ENCODE measurements at regions not wholly inside any gene's neighbourhood (a gene's known extent, or its start where the extent isn't known, plus 50 kb on each side); places are given as distances from the start of the nearest gene placed in this dataset.
"Not testable (repeated sequence)": the region's sequence is repeated elsewhere in the genome, so short reads cannot be mapped to it uniquely, and the experiment has no call there.

DNA sequence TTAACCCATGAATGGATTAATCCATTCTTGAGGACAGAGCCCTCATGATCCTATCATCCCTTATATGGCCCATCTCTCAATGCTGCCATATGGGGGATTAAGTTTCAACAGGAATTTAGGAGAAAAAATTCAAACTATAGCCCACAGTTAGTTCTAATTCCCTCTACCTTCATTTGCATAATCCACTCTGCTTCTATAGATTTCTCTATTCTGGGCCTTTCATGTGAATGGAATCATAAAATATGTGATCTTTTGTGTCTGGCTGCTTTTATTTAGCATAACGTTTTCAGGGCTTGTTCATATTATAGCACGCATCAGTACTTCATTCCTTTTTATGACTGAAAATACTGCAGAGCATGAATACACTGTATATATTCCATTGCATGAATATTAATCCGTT lies 55.4 kb downstream of the CTSL start:
- no peaks in the 10 kb centered on the region for H3K4me1 Mint-ChIP-seq
- no peaks in the 10 kb centered on the region for H3K27me3 Mint-ChIP-seq
- ChIA-PET POLR2A (no interaction called here), CTCF (no interaction called here)
- H3K4me3 Mint-ChIP-seq: no peak overlapping the region
- H3K9me3 Mint-ChIP-seq: no peaks in the 10 kb centered on the region
- no peak overlapping the region for H3K27ac Mint-ChIP-seq
- H3K36me3 Mint-ChIP-seq (ENCODE audit: low read depth): no peaks in the 10 kb centered on the region
- DNase-seq: no peak

DNA sequence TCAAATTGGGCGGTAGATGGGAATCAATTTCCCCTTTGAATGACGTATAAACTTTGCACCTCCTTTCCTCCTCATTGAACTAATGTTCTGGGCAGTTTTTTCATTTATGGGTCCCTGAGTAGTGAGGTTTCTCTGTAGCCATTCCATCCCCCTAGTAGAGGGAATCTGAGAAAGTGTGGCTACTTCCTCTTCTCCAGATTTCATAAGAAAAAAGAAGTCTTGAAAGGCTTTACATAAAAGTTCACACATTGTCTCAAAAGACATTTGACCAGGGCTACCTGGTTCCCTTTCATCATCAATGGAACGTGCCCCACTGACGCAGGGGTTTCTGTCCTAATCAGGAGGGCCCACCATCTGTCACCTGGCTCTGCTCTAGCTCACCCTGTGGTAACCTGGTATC lies 57.3 kb downstream of the CTSL start:
- H3K27ac Mint-ChIP-seq: no peak overlapping the region
- DNase-seq: no peak
- ChIA-PET CTCF (no interaction called here), POLR2A (no interaction called here)
- H3K27me3 Mint-ChIP-seq: no peaks in the 10 kb centered on the region
- no peaks in the 10 kb centered on the region for H3K4me1 Mint-ChIP-seq
- H3K4me3 Mint-ChIP-seq: no peak overlapping the region
- H3K9me3 Mint-ChIP-seq: no peaks in the 10 kb centered on the region
- H3K36me3 Mint-ChIP-seq (ENCODE audit: low read depth): no peaks in the 10 kb centered on the region

DNA sequence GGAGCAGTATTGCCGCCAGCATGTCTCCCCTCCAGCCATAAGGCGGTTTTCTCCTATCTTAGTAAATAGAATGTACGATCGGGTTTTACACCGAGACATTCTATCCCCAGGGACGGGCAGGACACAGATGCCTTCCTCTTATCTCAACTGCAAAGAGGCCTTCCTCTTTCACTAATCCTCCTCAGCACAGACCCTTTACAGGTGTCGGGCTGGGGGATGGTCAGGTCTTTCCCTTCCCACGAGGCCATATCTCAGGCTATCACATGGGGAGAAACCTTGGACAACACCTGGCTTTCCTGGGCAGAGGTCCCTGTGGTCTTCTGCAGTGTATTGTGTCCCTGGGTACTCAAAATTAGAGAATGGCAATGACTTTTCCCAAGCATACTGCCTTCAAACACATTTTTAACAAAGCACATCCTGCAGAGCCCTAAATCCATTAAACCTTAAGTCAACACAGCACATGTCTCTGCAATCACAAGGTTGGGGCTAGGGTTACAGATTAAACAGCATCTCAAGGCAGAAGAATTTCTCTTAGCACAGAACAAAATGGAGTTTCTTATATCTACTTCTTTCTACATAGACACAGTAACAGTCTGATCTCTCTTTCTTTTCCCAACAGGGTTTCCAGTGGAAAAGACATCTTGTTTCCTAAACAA lies 59.5 kb downstream of the CTSL start:
- H3K27me3 Mint-ChIP-seq; H3K9me3 Mint-ChIP-seq; H3K4me3 Mint-ChIP-seq; H3K4me1 Mint-ChIP-seq; POLR2A ChIA-PET; CTCF ChIA-PET; H3K27ac Mint-ChIP-seq; DNase-seq; H3K36me3 Mint-ChIP-seq (ENCODE audit: low read depth): not testable (repeated sequence)

DNA sequence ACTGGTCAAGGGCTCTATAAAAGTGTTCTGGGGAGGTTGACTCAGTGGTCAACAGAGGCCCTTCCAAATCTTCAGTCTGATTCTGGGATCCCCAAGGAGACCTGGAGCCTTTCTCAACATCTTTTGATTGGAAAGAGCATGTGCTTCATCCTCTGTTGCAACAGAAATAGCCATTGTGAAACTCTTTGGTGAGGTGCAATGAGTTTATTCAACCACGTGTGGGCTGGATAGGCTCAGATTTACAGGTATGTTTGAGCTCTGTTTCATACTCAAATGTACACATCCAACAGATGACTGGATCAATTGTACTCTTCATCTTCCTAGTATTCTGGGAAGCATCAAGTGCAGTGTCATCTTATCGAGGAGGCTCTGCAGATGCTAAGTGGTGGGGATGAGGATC lies 60.5 kb downstream of the CTSL start:
- H3K4me1 Mint-ChIP-seq: no peaks in the 10 kb centered on the region
- no peaks in the 10 kb centered on the region for H3K36me3 Mint-ChIP-seq (ENCODE audit: low read depth)
- H3K27me3 Mint-ChIP-seq: no peaks in the 10 kb centered on the region
- DNase-seq: no peak
- H3K4me3 Mint-ChIP-seq: no peak overlapping the region
- POLR2A ChIA-PET: no interaction called here
- no peak overlapping the region for H3K27ac Mint-ChIP-seq
- CTCF ChIA-PET: no interaction called here
- H3K9me3 Mint-ChIP-seq: no peaks in the 10 kb centered on the region

DNA sequence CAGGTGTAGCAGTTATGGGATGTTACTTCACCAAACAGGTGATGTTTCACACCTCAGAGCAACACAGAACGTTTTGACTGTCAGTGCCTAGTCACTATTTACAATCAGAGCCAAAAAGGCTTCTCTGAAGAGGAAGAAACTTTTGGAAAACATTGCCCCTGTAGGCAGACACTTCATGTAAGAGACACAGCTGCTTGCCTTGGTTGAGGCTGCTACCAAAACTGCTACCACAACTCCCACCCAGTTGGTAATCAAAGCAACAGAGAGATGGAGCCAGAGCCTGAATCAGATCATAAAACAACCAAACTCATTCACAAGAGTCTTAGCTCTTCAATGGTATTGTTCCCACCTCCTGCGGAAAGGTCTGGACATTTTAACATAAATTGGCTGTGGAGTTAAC lies 61.0 kb downstream of the CTSL start:
- CTCF ChIA-PET: no interaction called here
- POLR2A ChIA-PET: no interaction called here
- Mint-ChIP-seq H3K4me3 (no peak overlapping the region), H3K27ac (no peak overlapping the region), H3K27me3 (no peaks in the 10 kb centered on the region), H3K4me1 (peaks cover 1% of the 10 kb centered on the region), H3K36me3 (ENCODE audit: low read depth) (no peaks in the 10 kb centered on the region), H3K9me3 (no peaks in the 10 kb centered on the region)
- no peak for DNase-seq

DNA sequence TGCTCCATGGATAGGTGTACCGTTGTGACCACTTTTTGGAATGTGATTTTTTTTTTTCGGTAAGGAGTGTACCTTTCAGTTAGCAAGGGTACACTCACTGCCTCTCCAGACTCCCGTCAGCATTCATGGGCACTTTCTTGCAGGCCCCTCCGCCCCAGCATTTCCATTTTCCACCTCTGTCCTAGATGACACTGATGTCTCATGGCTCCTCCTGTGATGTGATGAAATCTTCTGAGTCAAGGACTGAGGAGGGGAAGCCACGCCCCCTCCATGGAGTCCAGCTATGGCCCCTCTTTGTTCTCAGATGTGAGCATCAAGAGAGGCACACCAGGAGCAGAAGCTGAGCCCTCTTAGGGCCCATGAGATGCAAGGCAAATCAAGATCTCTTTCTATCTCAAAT lies 61.8 kb downstream of the CTSL start:
- Mint-ChIP-seq H3K4me1 (peaks cover 4% of the 10 kb centered on the region), H3K4me3 (no peak overlapping the region)

DNA sequence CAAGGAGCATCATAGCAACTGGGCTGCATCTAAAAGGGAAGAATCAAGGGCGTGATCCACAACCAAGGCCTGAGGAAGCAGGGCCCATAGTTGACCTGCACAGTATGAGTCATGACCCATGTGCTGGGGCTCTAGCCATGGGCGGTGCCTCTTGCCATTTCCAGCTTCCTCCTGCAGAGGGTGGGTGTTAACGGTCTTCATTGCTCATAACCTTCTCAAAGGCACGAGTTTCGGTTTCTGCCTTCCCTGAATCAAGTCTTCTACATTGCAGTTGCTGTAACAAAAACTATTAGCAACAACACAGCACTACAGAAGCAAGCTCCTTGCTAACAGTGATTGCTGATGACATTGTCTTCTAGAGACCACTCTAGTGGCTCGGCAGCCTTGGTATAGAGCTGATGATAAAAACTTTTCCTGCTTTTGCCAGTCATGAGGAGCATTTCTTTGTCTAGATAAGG lies 66.9 kb downstream of the CTSL start:
- peak; percentile 38 for DNase-seq
- Mint-ChIP-seq H3K36me3 (ENCODE audit: low read depth) (no peaks in the 10 kb centered on the region), H3K4me1 (peaks cover 32% of the 10 kb centered on the region), H3K27ac (peak overlapping the region; percentile 55), H3K4me3 (no peak overlapping the region), H3K27me3 (no peaks in the 10 kb centered on the region), H3K9me3 (peaks cover 4% of the 10 kb centered on the region)
- CTCF ChIA-PET: no interaction called here
- POLR2A ChIA-PET: no interaction called here

More for the DNA sequence above, 61.8 kb downstream of the CTSL start:
- no peaks in the 10 kb centered on the region for H3K9me3 Mint-ChIP-seq
- H3K27ac Mint-ChIP-seq: no peak overlapping the region
- ChIA-PET CTCF (no interaction called here), POLR2A (no interaction called here)
- no peak for DNase-seq
- H3K36me3 Mint-ChIP-seq (ENCODE audit: low read depth): no peaks in the 10 kb centered on the region
- H3K27me3 Mint-ChIP-seq: no peaks in the 10 kb centered on the region

DNA sequence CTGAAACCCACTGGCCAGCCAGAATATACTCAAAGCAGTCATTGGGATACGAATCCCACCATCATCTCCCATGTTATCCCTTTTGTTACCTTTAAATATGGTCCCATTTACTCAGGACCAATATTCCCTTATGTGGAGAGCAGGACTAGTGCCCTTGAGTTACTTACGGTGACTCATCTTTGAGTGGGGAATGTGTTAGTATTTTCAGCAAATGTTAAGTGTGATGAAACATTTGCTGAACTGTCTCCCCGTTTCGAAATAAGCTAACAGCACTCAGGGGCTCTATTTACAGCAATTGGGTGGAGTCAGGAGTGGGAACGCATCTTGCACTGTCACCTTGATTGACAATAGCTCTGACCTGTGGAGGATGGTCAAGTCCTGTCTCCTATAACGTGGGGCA lies 67.4 kb downstream of the CTSL start:
- CTCF ChIA-PET: interaction anchor here (0.7 kb wide), 1 partner anchor 13 kb away, joined by 3 read pairs; no protein-coding TSS in a partner anchor

DNA sequence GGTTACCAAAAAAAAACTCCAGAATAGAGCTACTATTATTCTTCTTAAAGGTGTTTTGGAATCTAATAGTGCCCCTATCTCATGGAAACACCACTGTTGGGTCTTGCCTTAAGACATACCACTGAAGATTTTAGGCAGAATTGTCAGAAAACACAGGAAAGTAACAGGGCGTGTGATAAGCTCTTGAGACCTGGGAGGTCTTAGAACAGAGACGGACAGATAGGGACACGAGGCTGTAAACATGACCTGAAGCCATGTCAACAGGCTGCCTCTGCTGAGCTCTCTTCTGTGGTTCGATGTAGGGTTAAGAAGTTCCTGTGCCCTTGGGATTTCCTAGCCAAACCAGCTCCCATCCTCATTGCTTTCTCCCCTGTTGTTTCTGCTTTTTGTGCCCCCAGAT lies 69.3 kb downstream of the CTSL start:
- Mint-ChIP-seq H3K27me3 (no peaks in the 10 kb centered on the region), H3K4me3 (no peak overlapping the region), H3K4me1 (peaks cover 32% of the 10 kb centered on the region), H3K36me3 (ENCODE audit: low read depth) (no peaks in the 10 kb centered on the region), H3K27ac (no peak overlapping the region), H3K9me3 (peaks cover 4% of the 10 kb centered on the region)
- DNase-seq: no peak
- ChIA-PET CTCF (interaction anchor here (0.9 to 1.6 kb wide), 2 partner anchors 11 to 17 kb away, joined by 4 read pairs; no protein-coding TSS in a partner anchor), POLR2A (interaction anchor here (0.5 kb wide), 1 partner anchor 275 kb away, joined by 4 read pairs; no protein-coding TSS in a partner anchor)

More for the DNA sequence above, 67.4 kb downstream of the CTSL start:
- no peak overlapping the region for H3K27ac Mint-ChIP-seq
- DNase-seq: no peak
- no peak overlapping the region for H3K4me3 Mint-ChIP-seq
- POLR2A ChIA-PET: no interaction called here
- peaks cover 4% of the 10 kb centered on the region for H3K9me3 Mint-ChIP-seq
- H3K4me1 Mint-ChIP-seq: peaks cover 32% of the 10 kb centered on the region
- H3K27me3 Mint-ChIP-seq: no peaks in the 10 kb centered on the region
- no peaks in the 10 kb centered on the region for H3K36me3 Mint-ChIP-seq (ENCODE audit: low read depth)

DNA sequence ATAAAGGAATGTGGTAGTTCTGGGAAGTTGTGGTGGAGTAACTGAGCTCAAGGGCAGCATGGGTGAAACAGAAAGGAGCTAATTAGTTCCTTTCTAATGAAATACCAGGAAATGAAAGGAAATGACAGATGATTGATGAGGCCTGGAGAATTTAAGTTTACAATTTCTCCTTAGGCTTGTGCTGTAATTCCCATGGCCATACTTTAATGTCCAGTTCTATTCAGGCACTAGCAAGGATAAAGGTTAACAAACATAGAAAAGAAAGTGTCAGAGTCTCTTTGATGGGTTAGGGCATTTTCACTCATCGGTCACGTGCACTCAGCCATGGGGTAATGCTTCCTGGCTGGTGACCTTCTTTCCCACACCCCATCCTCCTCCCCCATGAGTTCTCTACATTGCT lies 70.3 kb downstream of the CTSL start:
- Mint-ChIP-seq H3K27ac (no peak overlapping the region), H3K27me3 (no peaks in the 10 kb centered on the region), H3K9me3 (peaks cover 4% of the 10 kb centered on the region), H3K36me3 (ENCODE audit: low read depth) (no peaks in the 10 kb centered on the region), H3K4me3 (no peak overlapping the region), H3K4me1 (peaks cover 32% of the 10 kb centered on the region)
- POLR2A ChIA-PET: no interaction called here
- no peak for DNase-seq
- CTCF ChIA-PET: interaction anchor here (1.6 kb wide), 1 partner anchor 16 kb away, joined by 4 read pairs; no protein-coding TSS in a partner anchor

DNA sequence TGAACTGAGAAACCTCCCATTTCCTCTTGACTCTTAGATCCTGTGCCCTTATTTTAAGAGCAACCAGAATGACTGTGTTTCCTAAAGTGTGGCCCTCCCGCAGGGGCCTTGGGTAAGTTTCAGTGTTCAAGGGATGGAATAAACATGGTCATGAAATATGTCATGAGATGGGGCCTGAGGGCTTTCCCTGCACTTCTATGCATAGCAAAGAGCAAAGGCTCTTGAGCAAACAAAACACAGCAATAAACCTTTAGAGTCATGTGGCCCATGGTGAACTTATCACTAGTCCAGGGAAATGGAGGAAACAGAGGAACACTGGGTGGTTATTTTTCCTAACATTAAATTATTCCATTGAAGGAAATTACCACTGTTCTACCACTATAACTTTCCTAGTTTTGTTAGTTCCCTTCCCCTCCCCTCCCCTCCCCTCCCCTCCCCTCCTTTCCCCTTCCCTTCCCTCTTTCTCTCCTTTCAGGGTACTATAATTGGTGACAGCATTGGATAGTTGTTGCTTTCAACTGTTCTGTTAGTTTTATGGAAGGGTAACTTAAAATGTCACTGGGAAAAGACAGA lies 72.4 kb downstream of the CTSL start:
- H3K4me1 Mint-ChIP-seq: peaks cover 23% of the 10 kb centered on the region
- H3K27ac Mint-ChIP-seq: no peak overlapping the region
- ChIA-PET POLR2A (no interaction called here), CTCF (interaction anchor here (0.7 kb wide), 1 partner anchor 99 kb away, joined by 3 read pairs; no protein-coding TSS in a partner anchor)
- H3K36me3 Mint-ChIP-seq (ENCODE audit: low read depth): no peaks in the 10 kb centered on the region
- H3K27me3 Mint-ChIP-seq: no peaks in the 10 kb centered on the region
- DNase-seq: no peak
- no peak overlapping the region for H3K4me3 Mint-ChIP-seq
- peaks cover 2% of the 10 kb centered on the region for H3K9me3 Mint-ChIP-seq

DNA sequence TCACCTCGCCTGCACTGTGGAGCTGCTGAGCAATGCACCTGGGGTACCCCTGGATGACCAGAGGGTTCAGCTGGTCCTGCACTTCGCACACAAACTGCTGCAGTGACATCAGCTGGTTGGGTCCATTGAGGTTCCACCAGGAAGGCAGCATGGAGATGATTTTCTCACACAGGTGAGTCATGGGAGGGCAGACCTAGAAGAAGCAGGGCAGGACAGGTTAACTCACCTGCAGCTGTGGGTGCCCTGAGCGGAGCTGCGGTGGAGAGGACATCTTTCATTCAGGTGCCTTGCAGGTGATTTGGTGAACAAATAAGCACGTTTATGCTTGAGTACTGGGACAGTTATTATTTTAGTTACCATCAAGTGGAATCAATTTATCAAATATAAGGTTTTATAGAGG lies 73.6 kb downstream of the CTSL start:
- POLR2A ChIA-PET: no interaction called here
- no peaks in the 10 kb centered on the region for H3K36me3 Mint-ChIP-seq (ENCODE audit: low read depth)
- H3K27me3 Mint-ChIP-seq: no peaks in the 10 kb centered on the region
- H3K9me3 Mint-ChIP-seq: no peaks in the 10 kb centered on the region
- no peak overlapping the region for H3K4me3 Mint-ChIP-seq
- H3K4me1 Mint-ChIP-seq: peaks cover 14% of the 10 kb centered on the region
- H3K27ac Mint-ChIP-seq: no peak overlapping the region
- CTCF ChIA-PET: interaction anchor here (1.5 kb wide), 1 partner anchor 20 kb away, joined by 3 read pairs; no protein-coding TSS in a partner anchor
- no peak for DNase-seq

DNA sequence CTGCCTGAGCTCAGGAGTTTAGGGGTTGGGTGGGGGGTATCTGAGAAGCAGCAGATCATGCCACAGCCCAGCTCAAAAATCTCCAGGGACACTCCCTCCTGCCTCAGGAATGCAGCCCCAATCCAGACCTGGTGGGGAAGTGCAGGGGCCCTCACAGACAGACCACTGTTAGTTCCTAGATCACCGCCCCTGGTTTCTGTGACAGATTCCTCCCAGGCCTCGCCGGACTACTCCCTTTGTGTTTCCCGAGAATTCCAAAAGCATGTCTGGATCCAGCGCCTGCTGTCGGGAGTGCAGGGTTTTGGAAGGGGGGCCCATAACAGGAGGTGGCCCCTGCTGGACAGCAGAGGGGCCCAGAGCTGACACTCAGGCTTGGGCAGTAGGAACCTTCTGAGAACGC lies 74.5 kb downstream of the CTSL start:
- no peaks in the 10 kb centered on the region for H3K9me3 Mint-ChIP-seq

DNA sequence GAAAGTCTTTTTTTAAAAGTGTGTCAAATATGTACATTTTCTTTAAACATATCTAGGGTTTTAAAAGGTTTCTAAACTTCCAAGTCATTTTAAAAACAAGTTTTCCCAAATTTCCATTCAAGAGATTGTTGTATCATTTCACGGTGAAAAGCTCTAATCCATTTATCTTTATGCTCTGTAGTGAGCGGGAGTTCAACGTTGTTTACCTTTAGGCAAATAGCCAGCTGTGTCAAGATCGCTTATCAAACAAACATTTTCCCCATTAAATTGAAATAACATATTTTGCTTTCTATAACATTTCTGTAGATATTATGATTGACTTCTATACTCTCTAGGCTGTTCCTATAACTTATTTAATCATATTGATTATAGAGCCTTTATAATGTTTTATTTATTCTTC lies 75.1 kb downstream of the CTSL start:
- DNase-seq: no peak
- ChIA-PET CTCF (interaction anchor here (1.5 kb wide), 1 partner anchor 18 kb away, joined by 3 read pairs; no protein-coding TSS in a partner anchor), POLR2A (no interaction called here)
- Mint-ChIP-seq H3K36me3 (ENCODE audit: low read depth) (no peaks in the 10 kb centered on the region), H3K27ac (no peak overlapping the region), H3K9me3 (no peaks in the 10 kb centered on the region), H3K27me3 (no peaks in the 10 kb centered on the region), H3K4me1 (peaks cover 3% of the 10 kb centered on the region), H3K4me3 (no peak overlapping the region)

More for the DNA sequence above, 74.5 kb downstream of the CTSL start:
- Mint-ChIP-seq H3K4me3 (no peak overlapping the region), H3K36me3 (ENCODE audit: low read depth) (no peaks in the 10 kb centered on the region), H3K27ac (no peak overlapping the region), H3K4me1 (peaks cover 7% of the 10 kb centered on the region), H3K27me3 (no peaks in the 10 kb centered on the region)
- POLR2A ChIA-PET: no interaction called here
- no peak for DNase-seq
- CTCF ChIA-PET: interaction anchor here (1.5 kb wide), 1 partner anchor 19 kb away, joined by 3 read pairs; no protein-coding TSS in a partner anchor
